SJSA1 (cell line): ENCODE measurements at regions not wholly inside any gene's neighbourhood (a gene's known extent, or its start where the extent isn't known, plus 50 kb on each side); places are given as distances from the start of the nearest gene placed in this dataset.
"Not testable (repeated sequence)": the region's sequence is repeated elsewhere in the genome, so short reads cannot be mapped to it uniquely, and the experiment has no call there.

Experiments used
- DNase-seq, 2 experiments: peaks; one replicate each; pipeline ENCODE4 v3.0.0-alpha.2; 2015 to 2020; ENCODE audit warnings: low spot score in 2 of 2, low read depth in 1 of 2
- H3K27ac ChIP-seq: fragments of 250-450 bp; sonication (Bioruptor Pico); 2 replicates; pipeline ENCODE4 v1.5.1; 2020; ENCODE audit warnings: mild to moderate bottlenecking, moderate library complexity
- H3K27me3 ChIP-seq: fragments of 250-450 bp; sonication (Bioruptor Pico); replicated peaks from 2 replicates; pipeline ENCODE4 v1.5.1; 2020; ENCODE audit warnings: mild to moderate bottlenecking, moderate library complexity
- H3K36me3 ChIP-seq: fragments of 250-450 bp; sonication (Bioruptor Pico); 2 replicates; pipeline ENCODE4 v1.5.1; 2020; ENCODE audit warnings: mild to moderate bottlenecking
- H3K4me1 ChIP-seq: fragments of 250-450 bp; sonication (Bioruptor Pico); replicated peaks from 2 replicates; pipeline ENCODE4 v1.6.1; 2021; ENCODE audit warnings: mild to moderate bottlenecking
- H3K4me3 ChIP-seq: fragments of 250-450 bp; sonication (Bioruptor Pico); 2 replicates; pipeline ENCODE4 v1.5.1; 2020; ENCODE audit warnings: mild to moderate bottlenecking
- H3K9me3 ChIP-seq: fragments of 250-450 bp; sonication (Bioruptor Pico); replicated peaks from 2 replicates; pipeline ENCODE4 v1.5.1; 2020; ENCODE audit warnings: mild to moderate bottlenecking

GRCh38 chr1:95535614-95536013, 301.6 kb downstream of the RWDD3 start:
- H3K27me3 ChIP-seq: no peaks in the 10 kb centered on the region
- H3K9me3 ChIP-seq: no peaks in the 10 kb centered on the region
- no peak overlapping the region for H3K4me3 ChIP-seq
- H3K27ac ChIP-seq: peak overlapping the region; percentile 82
- no peak for DNase-seq
- H3K4me1 ChIP-seq: peaks cover 27% of the 10 kb centered on the region
- H3K36me3 ChIP-seq: no peaks in the 10 kb centered on the region

GRCh38 chr1:95536501-95536900, 302.5 kb downstream of the RWDD3 start:
- no peaks in the 10 kb centered on the region for H3K9me3 ChIP-seq
- no peaks in the 10 kb centered on the region for H3K36me3 ChIP-seq
- peak overlapping the region; percentile 82 for H3K27ac ChIP-seq
- H3K4me3 ChIP-seq: no peak overlapping the region
- H3K4me1 ChIP-seq: peaks cover 27% of the 10 kb centered on the region
- DNase-seq: no peak
- no peaks in the 10 kb centered on the region for H3K27me3 ChIP-seq

GRCh38 chr1:95537176-95537575, 303.2 kb downstream of the RWDD3 start:
- no peaks in the 10 kb centered on the region for H3K9me3 ChIP-seq
- no peak for DNase-seq
- H3K27ac ChIP-seq: no peak overlapping the region
- H3K4me3 ChIP-seq: no peak overlapping the region
- no peaks in the 10 kb centered on the region for H3K27me3 ChIP-seq
- H3K36me3 ChIP-seq: no peaks in the 10 kb centered on the region
- H3K4me1 ChIP-seq: peaks cover 27% of the 10 kb centered on the region

- H3K36me3 ChIP-seq, H3K4me3 ChIP-seq, H3K9me3 ChIP-seq, H3K27me3 ChIP-seq, DNase-seq, H3K27ac ChIP-seq: not testable (repeated sequence)
- peaks cover 27% of the 10 kb centered on the region for H3K4me1 ChIP-seq
Observed at GRCh38 chr1:95538242-95538641, 304.2 kb downstream of the RWDD3 start.

- Histone ChIP-seq H3K36me3 (no peaks in the 10 kb centered on the region), H3K9me3 (no peaks in the 10 kb centered on the region), H3K4me3 (no peak overlapping the region), H3K27ac (no peak overlapping the region), H3K4me1 (peaks cover 16% of the 10 kb centered on the region), H3K27me3 (no peaks in the 10 kb centered on the region)
- no peak for DNase-seq
Observed at GRCh38 chr1:95542936-95543335, 308.9 kb downstream of the RWDD3 start.

- no peaks in the 10 kb centered on the region for H3K27me3 ChIP-seq
- H3K9me3 ChIP-seq: no peaks in the 10 kb centered on the region
- no peak overlapping the region for H3K4me3 ChIP-seq
- DNase-seq: peak in 1 of 2 experiments; percentile 68
- H3K4me1 ChIP-seq: peaks cover 29% of the 10 kb centered on the region
- peak overlapping the region; percentile 64 for H3K27ac ChIP-seq
- no peaks in the 10 kb centered on the region for H3K36me3 ChIP-seq
Observed at GRCh38 chr1:95547005-95547404, 313.0 kb downstream of the RWDD3 start.

- H3K36me3 ChIP-seq: no peaks in the 10 kb centered on the region
- no peak for DNase-seq
- no peak overlapping the region for H3K27ac ChIP-seq
- no peaks in the 10 kb centered on the region for H3K27me3 ChIP-seq
- H3K4me1 ChIP-seq: peaks cover 29% of the 10 kb centered on the region
- H3K9me3 ChIP-seq: no peaks in the 10 kb centered on the region
- no peak overlapping the region for H3K4me3 ChIP-seq
Observed at GRCh38 chr1:95548211-95548610, 314.2 kb downstream of the RWDD3 start.

GRCh38 chr1:95551201-95551600, 317.2 kb downstream of the RWDD3 start:
- DNase-seq: no peak
- Histone ChIP-seq H3K36me3 (no peaks in the 10 kb centered on the region), H3K27ac (no peak overlapping the region)

GRCh38 chr1:95553595-95553994, 319.6 kb downstream of the RWDD3 start:
- no peak overlapping the region for H3K4me3 ChIP-seq
- H3K9me3 ChIP-seq: no peaks in the 10 kb centered on the region
- H3K4me1 ChIP-seq: peaks cover 6% of the 10 kb centered on the region
- no peak for DNase-seq
- no peak overlapping the region for H3K27ac ChIP-seq
- H3K27me3 ChIP-seq: no peaks in the 10 kb centered on the region
- H3K36me3 ChIP-seq: no peaks in the 10 kb centered on the region

More at GRCh38 chr1:95551201-95551600, 317.2 kb downstream of the RWDD3 start:
- no peaks in the 10 kb centered on the region for H3K9me3 ChIP-seq
- no peaks in the 10 kb centered on the region for H3K27me3 ChIP-seq
- peaks cover 29% of the 10 kb centered on the region for H3K4me1 ChIP-seq
- no peak overlapping the region for H3K4me3 ChIP-seq

- H3K27me3 ChIP-seq: no peaks in the 10 kb centered on the region
- H3K9me3 ChIP-seq: no peaks in the 10 kb centered on the region
Observed at GRCh38 chr1:95554408-95554807, 320.4 kb downstream of the RWDD3 start.

GRCh38 chr1:95558791-95559190, 324.8 kb downstream of the RWDD3 start:
- no peaks in the 10 kb centered on the region for H3K36me3 ChIP-seq
- H3K4me3 ChIP-seq: no peak overlapping the region
- H3K4me1 ChIP-seq: no peaks in the 10 kb centered on the region
- H3K27me3 ChIP-seq: no peaks in the 10 kb centered on the region
- DNase-seq: no peak
- H3K27ac ChIP-seq: no peak overlapping the region
- H3K9me3 ChIP-seq: no peaks in the 10 kb centered on the region

More at GRCh38 chr1:95554408-95554807, 320.4 kb downstream of the RWDD3 start:
- H3K36me3 ChIP-seq: no peaks in the 10 kb centered on the region
- no peaks in the 10 kb centered on the region; the same call in 1 of the 2 replicates for H3K4me1 ChIP-seq
- no peak for DNase-seq
- H3K27ac ChIP-seq: no peak overlapping the region
- no peak overlapping the region for H3K4me3 ChIP-seq

GRCh38 chr1:95561346-95561745, 327.3 kb downstream of the RWDD3 start:
- H3K9me3 ChIP-seq: no peaks in the 10 kb centered on the region
- no peak for DNase-seq
- H3K27ac ChIP-seq: no peak overlapping the region
- H3K4me3 ChIP-seq: no peak overlapping the region
- no peaks in the 10 kb centered on the region for H3K27me3 ChIP-seq
- no peaks in the 10 kb centered on the region for H3K36me3 ChIP-seq
- H3K4me1 ChIP-seq: no peaks in the 10 kb centered on the region

GRCh38 chr1:95562230-95562629, 328.2 kb downstream of the RWDD3 start:
- Histone ChIP-seq H3K27me3 (no peaks in the 10 kb centered on the region), H3K4me1 (no peaks in the 10 kb centered on the region), H3K9me3 (no peaks in the 10 kb centered on the region), H3K36me3 (no peaks in the 10 kb centered on the region), H3K4me3 (no peak overlapping the region), H3K27ac (no peak overlapping the region)
- no peak for DNase-seq

GRCh38 chr1:95572002-95572401, 338.0 kb downstream of the RWDD3 start:
- no peak overlapping the region for H3K27ac ChIP-seq
- no peaks in the 10 kb centered on the region for H3K9me3 ChIP-seq
- no peak for DNase-seq
- H3K27me3 ChIP-seq: no peaks in the 10 kb centered on the region
- H3K36me3 ChIP-seq: no peaks in the 10 kb centered on the region
- no peaks in the 10 kb centered on the region for H3K4me1 ChIP-seq
- H3K4me3 ChIP-seq: no peak overlapping the region

- Histone ChIP-seq H3K27ac (no peak overlapping the region), H3K4me1 (no peaks in the 10 kb centered on the region), H3K4me3 (no peak overlapping the region), H3K9me3 (no peaks in the 10 kb centered on the region), H3K36me3 (no peaks in the 10 kb centered on the region), H3K27me3 (no peaks in the 10 kb centered on the region)
- no peak for DNase-seq
Observed at GRCh38 chr1:95572962-95573361, 339.0 kb downstream of the RWDD3 start.
